Left ventricle myocardium superior (tissue), 1 donor: ENCODE measurements at regions not wholly inside any gene's neighbourhood (a gene's known extent, or its start where the extent isn't known, plus 50 kb on each side); places are given as distances from the start of the nearest gene placed in this dataset.
A peak's percentile ranks its signal among the peaks of the same experiment; 100 is the strongest.

Source experiments
- ATAC-seq: fragments of 200-7000 bp; cut with Tn5 transposase; one replicate; pipeline ENCODE4 v1.9.1; 2020; ENCODE audit warnings: mild to moderate bottlenecking, moderate library complexity
- DNase-seq: peaks from one replicate; pipeline ENCODE4 v3.0.0-alpha.2; 2020
- intact Hi-C: fragments of 100-400 bp; cut with micrococcal nuclease; formaldehyde crosslinking; loops from one replicate; pipeline ENCODE4 v1.11.0; 2022
- donor health status: DM: no; HTN: yes; CAD: no; lungs with severe emphysema.

- intact Hi-C loops, result no loop called here
- ATAC-seq (no peak), DNase-seq (no peak)
Observed at GRCh38 chrX:23202326-23202725, 132.3 kb upstream of the PTCHD1 start.

- DNase-seq (no peak), ATAC-seq (no peak)
- intact Hi-C loops, result no loop called here
Observed at GRCh38 chrX:23223169-23223568, 111.5 kb upstream of the PTCHD1 start.

- intact Hi-C loops, result no loop called here
- no peak for ATAC-seq
- DNase-seq, result no peak
Observed at GRCh38 chrX:23228454-23228853, 106.2 kb upstream of the PTCHD1 start.

- DNase-seq (peak; percentile 20), ATAC-seq (peak; percentile 59)
Observed at GRCh38 chrX:23228950-23229448, 105.7 kb upstream of the PTCHD1 start.

GRCh38 chrX:23235051-23235450, 99.6 kb upstream of the PTCHD1 start:
- intact Hi-C loops, result no loop called here
- ATAC-seq (no peak), DNase-seq (no peak)

More at GRCh38 chrX:23228950-23229448, 105.7 kb upstream of the PTCHD1 start:
- intact Hi-C loops, result no loop called here

GRCh38 chrX:23246001-23246400, 88.6 kb upstream of the PTCHD1 start:
- DNase-seq (no peak), ATAC-seq (no peak)
- intact Hi-C loops, result no loop called here

GRCh38 chrX:23248187-23248586, 86.5 kb upstream of the PTCHD1 start:
- ATAC-seq, result no peak
- intact Hi-C loops, result no loop called here
- DNase-seq, result no peak

GRCh38 chrX:23251043-23251442, 83.6 kb upstream of the PTCHD1 start:
- no peak for ATAC-seq
- intact Hi-C loops, result no loop called here
- no peak for DNase-seq

- no peak for DNase-seq
- ATAC-seq, result no peak
- intact Hi-C loops, result no loop called here
Observed at GRCh38 chrX:23263892-23264291, 70.8 kb upstream of the PTCHD1 start.

- no peak for DNase-seq
- intact Hi-C loops, result no loop called here
Observed at GRCh38 chrX:23269923-23270322, 64.7 kb upstream of the PTCHD1 start.

GRCh38 chrX:23271026-23271425, 63.6 kb upstream of the PTCHD1 start:
- ATAC-seq, result no peak
- intact Hi-C loops, result no loop called here

More at GRCh38 chrX:23269923-23270322, 64.7 kb upstream of the PTCHD1 start:
- no peak for ATAC-seq

GRCh38 chrX:23276475-23276874, 58.2 kb upstream of the PTCHD1 start:
- ATAC-seq, result no peak
- intact Hi-C loops, result no loop called here

More at GRCh38 chrX:23271026-23271425, 63.6 kb upstream of the PTCHD1 start:
- no peak for DNase-seq

More at GRCh38 chrX:23276475-23276874, 58.2 kb upstream of the PTCHD1 start:
- no peak for DNase-seq
